GM12878 (cell line): ENCODE measurements at regions not wholly inside any gene's neighbourhood (a gene's known extent, or its start where the extent isn't known, plus 50 kb on each side); places are given as distances from the start of the nearest gene placed in this dataset.

Experiments used
- ATAC-seq: fragments of 200-7000 bp; cut with Tn5 transposase; 3 replicates; pipeline ENCODE4 v1.9.1; 2020; ENCODE audit warnings: mild to moderate bottlenecking, moderate library complexity
- BruUV-seq: library from RNA; stranded (reverse); fragments of 400-500 nt; replicated peaks from 2 replicates; lab custom pipeline; 2021; lab: Mats Ljungman, UMichigan
- CTCF ChIA-PET: fragments of 300-600 bp; sonication (Branson Sonifier 250); formaldehyde crosslinking; extraction: SDS; loops from one replicate; lab custom pipeline; 2021; ENCODE audit warnings: inconsistent platforms; lab: Yijun Ruan, JAX
- POLR2A ChIA-PET: fragments of 350-600 bp; formaldehyde crosslinking; extraction: SDS; loops from one replicate; lab custom pipeline; 2021; ENCODE audit warnings: inconsistent platforms; lab: Charles Lee
- RAD21 ChIA-PET: fragments of 300-600 bp; sonication (Branson Sonifier 250); formaldehyde crosslinking; loops from one replicate; lab custom pipeline; 2023; ENCODE audit warnings: antibody characterized with exemption; ENCODE audit not compliant: unreplicated experiment; lab: Charles Lee
- SMC1A ChIA-PET: fragments of 300-600 bp; sonication (Branson Sonifier 250); formaldehyde crosslinking; loops from one replicate; lab custom pipeline; 2023; ENCODE audit not compliant: unreplicated experiment, uncharacterized antibody; lab: Charles Lee
- DNase-seq: peaks from one replicate; pipeline ENCODE4 v3.0.0-alpha.2; 2011; ENCODE audit warnings: low read depth, low spot score
- FAIRE-seq: peaks from 3 replicates; lab custom pipeline; 2011; peaks lifted over from hg19 to GRCh38; lab: Jason Lieb, UNC
- H2AFZ ChIP-seq: 2 replicates; pipeline ENCODE4 v1.6.0; 2011; ENCODE audit warnings: low read depth, low read length, control low read depth; ENCODE audit not compliant: control insufficient read depth
- H3K27ac ChIP-seq: 2 replicates; pipeline ENCODE4 v1.5.1; 2011; ENCODE audit warnings: control low read depth; ENCODE audit not compliant: control insufficient read depth, insufficient read depth
- H3K27me3 ChIP-seq, 2 experiments: replicated peaks in 1 of 2; 2 replicates each; pipeline versions ENCODE4 v1.6.0 to v1.6.1; 2011; ENCODE audit warnings: low read length in 1 of 2; ENCODE audit not compliant: control insufficient read depth in 2 of 2, insufficient read depth in 2 of 2
- H3K36me3 ChIP-seq, 2 experiments: 2 replicates each; pipeline ENCODE4 v1.5.1; 2011; ENCODE audit warnings: low read length in 1 of 2; ENCODE audit not compliant: control insufficient read depth in 2 of 2, insufficient read depth in 2 of 2
- H3K4me1 ChIP-seq: 2 replicates; pipeline ENCODE4 v1.6.1; 2011; ENCODE audit warnings: mild to moderate bottlenecking, low read length, moderate library complexity, mixed read lengths; ENCODE audit not compliant: control insufficient read depth, insufficient read depth
- H3K4me2 ChIP-seq: 2 replicates; pipeline ENCODE4 v1.6.0; 2011; ENCODE audit warnings: control low read depth; ENCODE audit not compliant: control insufficient read depth, insufficient read depth
- H3K4me3 ChIP-seq: fragments of 200-600 bp; sonication (generic); 2 replicates; pipeline ENCODE4 v1.5.1; 2016
- H3K79me2 ChIP-seq: 2 replicates; pipeline ENCODE4 v1.6.0; 2011; ENCODE audit warnings: low read length; ENCODE audit not compliant: control insufficient read depth, insufficient read depth
- H3K9ac ChIP-seq: 2 replicates; pipeline ENCODE4 v1.8.0; 2011; ENCODE audit warnings: low read length, control low read depth, mixed read lengths; ENCODE audit not compliant: control insufficient read depth, insufficient read depth
- H3K9me3 ChIP-seq: replicated peaks from 3 replicates; pipeline ENCODE4 v1.5.1; 2011; ENCODE audit warnings: mild to moderate bottlenecking, low read length; ENCODE audit not compliant: control insufficient read depth, insufficient read depth
- H4K20me1 ChIP-seq: 2 replicates; pipeline ENCODE4 v1.6.0; 2011; ENCODE audit not compliant: control insufficient read depth, insufficient read depth
- IKZF2 ChIP-seq, 2 experiments: fragments of 450-650 bp; IDR thresholded peaks; 2 replicates each; pipeline ENCODE4 v1.6.1; 2017; ENCODE audit warnings: mild to moderate bottlenecking in 2 of 2, moderate library complexity in 2 of 2
- MTA3 ChIP-seq: IDR thresholded peaks from 2 replicates; pipeline ENCODE4 v1.6.1; 2012; ENCODE audit warnings: low read length, inconsistent platforms, borderline replicate concordance
- SMC3 ChIP-seq: IDR thresholded peaks from 2 replicates; pipeline ENCODE4 v1.6.1; 2011; ENCODE audit warnings: low read length, improper control_type of control experiment, borderline replicate concordance
- WRNIP1 ChIP-seq: IDR thresholded peaks from 2 replicates; pipeline ENCODE4 v1.6.1; 2011; ENCODE audit warnings: low read depth, low read length, improper control_type of control experiment, borderline replicate concordance
- WGBS: methylation state at CpG from one replicate; pipeline ENCODE4 v1.1.6; 2016; ENCODE audit warnings: low lambda C conversion rate; ENCODE audit not compliant: insufficient replicate concordance, insufficient coverage; ENCODE audit errors: missing lambda C conversion rate; 5-methylcytosine and 5-hydroxymethylcytosine counted together
- in situ Hi-C: fragments of 300-500 bp; cut with MboI; formaldehyde crosslinking; loops from 9 replicates; pipeline ENCODE4 v1.14.3; 2018; ENCODE audit warnings: mixed read lengths
- intact Hi-C: fragments of 100-400 bp; cut with micrococcal nuclease; formaldehyde crosslinking; loops from one replicate; pipeline ENCODE4 v1.14.2; 2022; ENCODE audit not compliant: unreplicated experiment
- TF ChIP-seq, protein P1 (sequence below), 3 experiments: IDR thresholded peaks in 2 of 3; conservative IDR thresholded peaks in 1 of 3; 2 replicates each; pipeline ENCODE4 v1.5.1; 2011; ENCODE audit warnings: low read depth in 3 of 3, low read length in 3 of 3, mild to moderate bottlenecking in 3 of 3, control low read depth in 2 of 3, moderate library complexity in 2 of 3, inconsistent platforms in 1 of 3, mixed read lengths in 1 of 3; ENCODE audit not compliant: control insufficient read depth in 2 of 3, insufficient read depth in 1 of 3; ENCODE audit errors: extremely low read depth in 1 of 3
- TF ChIP-seq, protein P2 (sequence below): IDR thresholded peaks from 2 replicates; pipeline ENCODE4 v1.6.1; 2012; ENCODE audit warnings: improper control_type of control experiment, low read depth, low read length; ENCODE audit not compliant: insufficient replicate concordance
- TF ChIP-seq, protein P3 (sequence below): fragments of 450-650 bp; IDR thresholded peaks from 2 replicates; pipeline ENCODE4 v1.6.1; 2016; ENCODE audit warnings: mild to moderate bottlenecking, moderate library complexity, borderline replicate concordance

DNA sequence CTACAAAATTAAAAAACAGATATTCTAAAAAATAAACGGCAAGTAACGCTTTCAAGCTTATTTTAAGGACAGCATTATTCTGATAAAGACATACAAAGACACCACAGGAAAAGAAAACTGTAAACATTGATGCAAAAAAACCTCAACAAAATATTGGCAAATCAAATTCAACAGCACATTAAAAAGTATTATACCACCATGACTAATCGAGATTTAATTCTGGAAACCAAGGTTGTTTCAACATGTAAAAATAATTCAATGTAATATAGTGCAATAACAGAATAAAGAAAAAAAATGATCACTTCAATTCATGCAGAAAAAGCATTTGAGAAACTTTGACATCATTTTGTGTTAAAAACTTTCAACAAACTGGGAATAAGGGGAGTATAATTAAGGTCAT is 1323.2 kb downstream of the FSCB start (continued):
- TF ChIP-seq, protein P1, sequence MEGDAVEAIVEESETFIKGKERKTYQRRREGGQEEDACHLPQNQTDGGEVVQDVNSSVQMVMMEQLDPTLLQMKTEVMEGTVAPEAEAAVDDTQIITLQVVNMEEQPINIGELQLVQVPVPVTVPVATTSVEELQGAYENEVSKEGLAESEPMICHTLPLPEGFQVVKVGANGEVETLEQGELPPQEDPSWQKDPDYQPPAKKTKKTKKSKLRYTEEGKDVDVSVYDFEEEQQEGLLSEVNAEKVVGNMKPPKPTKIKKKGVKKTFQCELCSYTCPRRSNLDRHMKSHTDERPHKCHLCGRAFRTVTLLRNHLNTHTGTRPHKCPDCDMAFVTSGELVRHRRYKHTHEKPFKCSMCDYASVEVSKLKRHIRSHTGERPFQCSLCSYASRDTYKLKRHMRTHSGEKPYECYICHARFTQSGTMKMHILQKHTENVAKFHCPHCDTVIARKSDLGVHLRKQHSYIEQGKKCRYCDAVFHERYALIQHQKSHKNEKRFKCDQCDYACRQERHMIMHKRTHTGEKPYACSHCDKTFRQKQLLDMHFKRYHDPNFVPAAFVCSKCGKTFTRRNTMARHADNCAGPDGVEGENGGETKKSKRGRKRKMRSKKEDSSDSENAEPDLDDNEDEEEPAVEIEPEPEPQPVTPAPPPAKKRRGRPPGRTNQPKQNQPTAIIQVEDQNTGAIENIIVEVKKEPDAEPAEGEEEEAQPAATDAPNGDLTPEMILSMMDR (IDR thresholded peaks at IDR 0.05 in 2 of 3, conservative IDR thresholded peaks at IDR 0.05 in 1 of 3; ENCODE audit: control insufficient read depth in 2 of 3, extremely low read depth in 1 of 3, insufficient read depth in 1 of 3, low read depth in 3 of 3, low read length in 3 of 3) = no peak
- no peak for TF ChIP-seq SMC3
- TF ChIP-seq, protein P2, sequence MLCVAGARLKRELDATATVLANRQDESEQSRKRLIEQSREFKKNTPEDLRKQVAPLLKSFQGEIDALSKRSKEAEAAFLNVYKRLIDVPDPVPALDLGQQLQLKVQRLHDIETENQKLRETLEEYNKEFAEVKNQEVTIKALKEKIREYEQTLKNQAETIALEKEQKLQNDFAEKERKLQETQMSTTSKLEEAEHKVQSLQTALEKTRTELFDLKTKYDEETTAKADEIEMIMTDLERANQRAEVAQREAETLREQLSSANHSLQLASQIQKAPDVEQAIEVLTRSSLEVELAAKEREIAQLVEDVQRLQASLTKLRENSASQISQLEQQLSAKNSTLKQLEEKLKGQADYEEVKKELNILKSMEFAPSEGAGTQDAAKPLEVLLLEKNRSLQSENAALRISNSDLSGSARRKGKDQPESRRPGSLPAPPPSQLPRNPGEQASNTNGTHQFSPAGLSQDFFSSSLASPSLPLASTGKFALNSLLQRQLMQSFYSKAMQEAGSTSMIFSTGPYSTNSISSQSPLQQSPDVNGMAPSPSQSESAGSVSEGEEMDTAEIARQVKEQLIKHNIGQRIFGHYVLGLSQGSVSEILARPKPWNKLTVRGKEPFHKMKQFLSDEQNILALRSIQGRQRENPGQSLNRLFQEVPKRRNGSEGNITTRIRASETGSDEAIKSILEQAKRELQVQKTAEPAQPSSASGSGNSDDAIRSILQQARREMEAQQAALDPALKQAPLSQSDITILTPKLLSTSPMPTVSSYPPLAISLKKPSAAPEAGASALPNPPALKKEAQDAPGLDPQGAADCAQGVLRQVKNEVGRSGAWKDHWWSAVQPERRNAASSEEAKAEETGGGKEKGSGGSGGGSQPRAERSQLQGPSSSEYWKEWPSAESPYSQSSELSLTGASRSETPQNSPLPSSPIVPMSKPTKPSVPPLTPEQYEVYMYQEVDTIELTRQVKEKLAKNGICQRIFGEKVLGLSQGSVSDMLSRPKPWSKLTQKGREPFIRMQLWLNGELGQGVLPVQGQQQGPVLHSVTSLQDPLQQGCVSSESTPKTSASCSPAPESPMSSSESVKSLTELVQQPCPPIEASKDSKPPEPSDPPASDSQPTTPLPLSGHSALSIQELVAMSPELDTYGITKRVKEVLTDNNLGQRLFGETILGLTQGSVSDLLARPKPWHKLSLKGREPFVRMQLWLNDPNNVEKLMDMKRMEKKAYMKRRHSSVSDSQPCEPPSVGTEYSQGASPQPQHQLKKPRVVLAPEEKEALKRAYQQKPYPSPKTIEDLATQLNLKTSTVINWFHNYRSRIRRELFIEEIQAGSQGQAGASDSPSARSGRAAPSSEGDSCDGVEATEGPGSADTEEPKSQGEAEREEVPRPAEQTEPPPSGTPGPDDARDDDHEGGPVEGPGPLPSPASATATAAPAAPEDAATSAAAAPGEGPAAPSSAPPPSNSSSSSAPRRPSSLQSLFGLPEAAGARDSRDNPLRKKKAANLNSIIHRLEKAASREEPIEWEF = no peak
- TF ChIP-seq, all 136 proteins: peak for 0

DNA sequence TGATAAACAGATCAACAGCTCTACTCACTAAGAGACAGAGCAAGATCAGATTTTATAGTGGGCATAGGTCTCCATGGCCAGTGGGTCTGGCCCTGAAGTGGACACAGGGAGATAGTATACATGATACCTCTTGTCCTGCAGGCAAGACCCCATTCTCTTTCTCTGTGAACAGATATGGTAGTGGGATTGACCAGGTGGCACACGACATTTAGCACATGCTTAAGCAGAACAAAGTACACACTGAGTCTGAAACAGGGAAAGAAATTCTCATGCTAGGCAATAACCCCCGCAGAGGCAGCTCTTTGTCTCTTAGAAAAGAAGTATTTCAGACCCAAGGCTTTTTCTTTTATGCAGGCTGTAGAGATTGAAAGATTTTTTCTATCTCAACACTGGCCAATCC is 1331.2 kb downstream of the FSCB start:
- RAD21 ChIA-PET = no interaction called here
- no peak overlapping the region for H3K9ac ChIP-seq
- intact Hi-C loops = no loop called here
- no peak for ATAC-seq
- no peak overlapping the region for H3K4me3 ChIP-seq
- H3K9me3 ChIP-seq = no peaks in the 10 kb centered on the region
- H3K4me2 ChIP-seq = no peak overlapping the region
- POLR2A ChIA-PET = no interaction called here
- no peaks in the 10 kb centered on the region for H3K36me3 ChIP-seq
- no peaks in the 10 kb centered on the region for H3K4me1 ChIP-seq
- no peaks in the 10 kb centered on the region for H3K27me3 ChIP-seq
- SMC1A ChIA-PET = interaction anchor here (0.7 kb wide), 1 partner anchor 287 kb away, joined by 3 read pairs; no protein-coding TSS in a partner anchor
- WGBS = 0% methylated on average over 2 of the region's 2 CpGs
- CTCF ChIA-PET = no interaction called here
- no peaks in the 10 kb centered on the region for H3K79me2 ChIP-seq
- no peak overlapping the region for H2AFZ ChIP-seq
- no peak for DNase-seq
- H4K20me1 ChIP-seq = no peaks in the 10 kb centered on the region
- no peak for FAIRE-seq
- in situ Hi-C loops = no loop called here
- H3K27ac ChIP-seq = no peak overlapping the region
- no TSS peak for BruUV-seq
- no peak for TF ChIP-seq IKZF2 (IDR thresholded peaks at IDR 0.05)
- TF ChIP-seq WRNIP1 = no peak
- TF ChIP-seq, protein P3, sequence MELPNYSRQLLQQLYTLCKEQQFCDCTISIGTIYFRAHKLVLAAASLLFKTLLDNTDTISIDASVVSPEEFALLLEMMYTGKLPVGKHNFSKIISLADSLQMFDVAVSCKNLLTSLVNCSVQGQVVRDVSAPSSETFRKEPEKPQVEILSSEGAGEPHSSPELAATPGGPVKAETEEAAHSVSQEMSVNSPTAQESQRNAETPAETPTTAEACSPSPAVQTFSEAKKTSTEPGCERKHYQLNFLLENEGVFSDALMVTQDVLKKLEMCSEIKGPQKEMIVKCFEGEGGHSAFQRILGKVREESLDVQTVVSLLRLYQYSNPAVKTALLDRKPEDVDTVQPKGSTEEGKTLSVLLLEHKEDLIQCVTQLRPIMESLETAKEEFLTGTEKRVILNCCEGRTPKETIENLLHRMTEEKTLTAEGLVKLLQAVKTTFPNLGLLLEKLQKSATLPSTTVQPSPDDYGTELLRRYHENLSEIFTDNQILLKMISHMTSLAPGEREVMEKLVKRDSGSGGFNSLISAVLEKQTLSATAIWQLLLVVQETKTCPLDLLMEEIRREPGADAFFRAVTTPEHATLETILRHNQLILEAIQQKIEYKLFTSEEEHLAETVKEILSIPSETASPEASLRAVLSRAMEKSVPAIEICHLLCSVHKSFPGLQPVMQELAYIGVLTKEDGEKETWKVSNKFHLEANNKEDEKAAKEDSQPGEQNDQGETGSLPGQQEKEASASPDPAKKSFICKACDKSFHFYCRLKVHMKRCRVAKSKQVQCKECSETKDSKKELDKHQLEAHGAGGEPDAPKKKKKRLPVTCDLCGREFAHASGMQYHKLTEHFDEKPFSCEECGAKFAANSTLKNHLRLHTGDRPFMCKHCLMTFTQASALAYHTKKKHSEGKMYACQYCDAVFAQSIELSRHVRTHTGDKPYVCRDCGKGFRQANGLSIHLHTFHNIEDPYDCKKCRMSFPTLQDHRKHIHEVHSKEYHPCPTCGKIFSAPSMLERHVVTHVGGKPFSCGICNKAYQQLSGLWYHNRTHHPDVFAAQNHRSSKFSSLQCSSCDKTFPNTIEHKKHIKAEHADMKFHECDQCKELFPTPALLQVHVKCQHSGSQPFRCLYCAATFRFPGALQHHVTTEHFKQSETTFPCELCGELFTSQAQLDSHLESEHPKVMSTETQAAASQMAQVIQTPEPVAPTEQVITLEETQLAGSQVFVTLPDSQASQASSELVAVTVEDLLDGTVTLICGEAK = no peak
- no peak for TF ChIP-seq MTA3
